Suppressor macrophage treated with lipopolysaccharide for 4 hours (primary cell): ENCODE measurements at regions not wholly inside any gene's neighbourhood (a gene's known extent, or its start where the extent isn't known, plus 50 kb on each side); places are given as distances from the start of the nearest gene placed in this dataset.
A peak's percentile ranks its signal among the peaks of the same experiment; 100 is the strongest.

Experiments
- DNase-seq: peaks from one replicate; pipeline ENCODE4 v3.0.0-alpha.2; 2020

GRCh38 chr18:34159691-34160185 lies 65.0 kb downstream of the NOL4 start:
- no peak for DNase-seq

- no peak for DNase-seq
These were observed 65.6 kb downstream of the NOL4 start for GRCh38 chr18:34158881-34159690.

- DNase-seq: peak; percentile 15
These were observed 71.0 kb downstream of the NOL4 start for GRCh38 chr18:34153711-34154110.

- no peak for DNase-seq
These were observed 93.7 kb downstream of the NOL4 start for GRCh38 chr18:34131006-34131405.

- DNase-seq: no peak
These were observed 96.3 kb downstream of the NOL4 start for GRCh38 chr18:34128436-34128835.

GRCh38 chr18:34126121-34126520 lies 98.6 kb downstream of the NOL4 start:
- DNase-seq: no peak

GRCh38 chr18:34122724-34123334 lies 101.9 kb downstream of the NOL4 start:
- DNase-seq: peak; percentile 71

GRCh38 chr18:34121200-34121721 lies 103.5 kb downstream of the NOL4 start:
- DNase-seq: no peak

- no peak for DNase-seq
These were observed 104.4 kb downstream of the NOL4 start for GRCh38 chr18:34120294-34120693.

- no peak for DNase-seq
These were observed 107.4 kb downstream of the NOL4 start for GRCh38 chr18:34117319-34117718.

- no peak for DNase-seq
These were observed 109.2 kb downstream of the NOL4 start for GRCh38 chr18:34115409-34116081.

GRCh38 chr18:34114996-34115395 lies 109.7 kb downstream of the NOL4 start:
- DNase-seq: no peak

- no peak for DNase-seq
These were observed 116.5 kb downstream of the NOL4 start for GRCh38 chr18:34108206-34108605.

- no peak for DNase-seq
These were observed 126.6 kb downstream of the NOL4 start for GRCh38 chr18:34098109-34098508.

GRCh38 chr18:34097312-34097711 lies 127.4 kb downstream of the NOL4 start:
- no peak for DNase-seq

- no peak for DNase-seq
These were observed 130.6 kb downstream of the NOL4 start for GRCh38 chr18:34094148-34094547.

GRCh38 chr18:34092796-34093195 lies 131.9 kb downstream of the NOL4 start:
- no peak for DNase-seq

GRCh38 chr18:34086370-34086769 lies 138.3 kb downstream of the NOL4 start:
- no peak for DNase-seq

GRCh38 chr18:34085140-34085739 lies 139.5 kb downstream of the NOL4 start:
- DNase-seq: no peak

- no peak for DNase-seq
These were observed 140.1 kb downstream of the NOL4 start for GRCh38 chr18:34084635-34085034.

GRCh38 chr18:34083910-34084535 lies 140.7 kb downstream of the NOL4 start:
- DNase-seq: no peak

- DNase-seq: no peak
These were observed 147.1 kb downstream of the NOL4 start for GRCh38 chr18:34077599-34077998.
